Omental fat pad (tissue), 3 donors: ENCODE measurements at regions not wholly inside any gene's neighbourhood (a gene's known extent, or its start where the extent isn't known, plus 50 kb on each side); places are given as distances from the start of the nearest gene placed in this dataset.

ENCODE experiments used
- ATAC-seq: fragments of 150-250 bp; one replicate; pipeline ENCODE4 v1.9.1; 2016; ENCODE audit warnings: mild to moderate bottlenecking, moderate library complexity; ENCODE audit not compliant: low FRiP score
- DNase-seq: peaks from one replicate; pipeline ENCODE4 v3.0.0-alpha.2; 2019; ENCODE audit warnings: low spot score
- TF ChIP-seq, protein P1 (sequence below), 3 donors: fragments of 450-650 bp; IDR thresholded peaks; one replicate each; pipeline ENCODE4 v1.5.1; 2016 to 2017; ENCODE audit warnings: antibody characterized with exemption in 3 of 3, mild to moderate bottlenecking in 3 of 3, moderate library complexity in 2 of 3

DNA sequence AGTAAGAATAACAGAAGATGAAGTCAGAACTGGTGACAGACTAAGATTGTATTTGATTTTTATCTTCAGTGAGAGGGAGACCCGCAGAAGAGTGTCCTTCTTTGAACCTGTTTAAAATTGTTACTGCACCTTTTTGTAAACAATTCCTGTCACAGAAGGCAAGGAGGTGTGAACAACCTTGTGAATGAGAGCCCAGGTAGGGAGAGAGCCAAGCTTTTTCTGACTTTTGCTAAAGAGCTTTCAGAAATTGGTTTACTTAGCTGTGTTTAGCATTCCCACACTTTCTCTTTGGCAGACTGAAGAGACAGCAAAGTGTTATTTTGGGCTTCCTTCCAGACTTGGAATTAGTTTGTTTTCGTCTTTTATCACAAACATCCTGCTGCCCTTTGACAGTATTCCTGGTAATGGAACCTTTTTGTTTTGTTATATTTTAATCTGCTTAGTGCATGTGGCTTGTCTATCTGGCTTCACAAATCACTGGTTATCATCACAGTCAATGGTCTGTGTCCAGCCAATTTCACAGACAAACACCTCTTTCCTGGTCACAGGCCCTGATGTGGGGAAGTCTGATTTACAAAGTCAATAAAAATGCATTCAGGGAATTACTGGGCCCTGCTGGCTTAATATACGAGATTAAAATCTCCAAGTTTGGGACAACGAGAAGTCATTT lies 85.7 kb upstream of the HS3ST2 start:
- ATAC-seq (no peak), DNase-seq (no peak)
- TF ChIP-seq, protein P1, sequence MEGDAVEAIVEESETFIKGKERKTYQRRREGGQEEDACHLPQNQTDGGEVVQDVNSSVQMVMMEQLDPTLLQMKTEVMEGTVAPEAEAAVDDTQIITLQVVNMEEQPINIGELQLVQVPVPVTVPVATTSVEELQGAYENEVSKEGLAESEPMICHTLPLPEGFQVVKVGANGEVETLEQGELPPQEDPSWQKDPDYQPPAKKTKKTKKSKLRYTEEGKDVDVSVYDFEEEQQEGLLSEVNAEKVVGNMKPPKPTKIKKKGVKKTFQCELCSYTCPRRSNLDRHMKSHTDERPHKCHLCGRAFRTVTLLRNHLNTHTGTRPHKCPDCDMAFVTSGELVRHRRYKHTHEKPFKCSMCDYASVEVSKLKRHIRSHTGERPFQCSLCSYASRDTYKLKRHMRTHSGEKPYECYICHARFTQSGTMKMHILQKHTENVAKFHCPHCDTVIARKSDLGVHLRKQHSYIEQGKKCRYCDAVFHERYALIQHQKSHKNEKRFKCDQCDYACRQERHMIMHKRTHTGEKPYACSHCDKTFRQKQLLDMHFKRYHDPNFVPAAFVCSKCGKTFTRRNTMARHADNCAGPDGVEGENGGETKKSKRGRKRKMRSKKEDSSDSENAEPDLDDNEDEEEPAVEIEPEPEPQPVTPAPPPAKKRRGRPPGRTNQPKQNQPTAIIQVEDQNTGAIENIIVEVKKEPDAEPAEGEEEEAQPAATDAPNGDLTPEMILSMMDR (IDR thresholded peaks at IDR 0.05), result no peak

DNA sequence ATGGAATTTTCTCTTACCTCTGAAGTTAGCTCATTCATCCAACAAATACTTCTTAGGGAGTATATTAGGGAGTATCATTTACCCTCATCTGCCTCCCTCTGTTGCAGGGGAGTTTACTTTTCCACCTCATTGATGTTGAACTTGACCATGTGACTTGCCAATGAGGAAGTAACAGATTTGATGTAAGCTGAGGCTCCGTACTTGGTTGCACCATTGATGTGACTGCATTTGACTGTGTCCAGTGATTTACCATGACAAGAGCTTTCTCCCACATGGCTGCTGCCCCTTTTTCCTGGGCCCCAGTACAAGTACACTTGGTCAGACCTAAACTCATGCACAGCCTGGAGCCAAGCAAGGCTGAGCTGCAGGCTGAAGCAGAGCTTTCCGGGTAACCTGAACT lies 81.6 kb upstream of the HS3ST2 start:
- TF ChIP-seq, protein P1 (IDR thresholded peaks at IDR 0.05), result no peak
- DNase-seq (no peak), ATAC-seq (no peak)

DNA sequence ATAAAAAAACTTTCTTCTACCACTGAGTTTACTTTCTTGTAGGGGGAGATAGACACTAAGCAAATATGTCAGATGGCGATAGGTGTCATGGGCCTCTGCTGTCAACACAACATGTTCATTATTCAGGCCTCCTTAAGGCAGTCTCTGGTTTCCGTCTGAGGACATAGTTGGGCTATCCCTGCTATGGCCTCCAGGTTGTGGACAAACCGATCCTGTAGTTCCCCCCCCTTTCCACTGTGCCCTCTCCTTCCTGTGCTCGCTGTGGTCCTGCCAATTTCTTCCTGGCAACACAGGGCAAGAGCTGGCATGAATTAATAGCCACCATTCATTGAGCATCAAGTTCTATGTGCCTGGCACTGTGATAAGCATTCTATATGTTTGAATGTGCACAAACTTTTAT lies 81.0 kb upstream of the HS3ST2 start:
- no peak for ATAC-seq
- no peak for DNase-seq
- TF ChIP-seq, protein P1 (IDR thresholded peaks at IDR 0.05), result no peak

DNA sequence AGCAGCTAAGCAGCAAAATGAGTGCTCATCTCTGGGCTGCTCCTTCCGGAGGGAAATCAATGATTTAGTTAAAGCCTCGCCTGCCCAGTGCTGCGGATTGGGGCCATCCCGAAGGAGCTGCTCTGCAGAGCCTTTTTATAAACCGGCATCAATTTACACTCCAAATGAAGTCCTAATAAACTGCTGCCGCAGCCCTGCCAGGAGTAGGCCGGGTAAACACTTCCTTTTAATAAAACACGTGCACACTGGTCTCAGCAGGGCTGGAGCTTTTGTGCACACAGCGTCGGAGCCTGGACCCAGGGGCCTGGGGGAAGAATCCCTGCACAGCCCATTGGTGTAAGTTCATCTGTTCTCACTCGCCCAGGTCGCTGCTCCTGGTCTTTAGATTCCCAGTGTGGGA lies 79.6 kb upstream of the HS3ST2 start:
- no peak for DNase-seq
- TF ChIP-seq, protein P1 (IDR thresholded peaks at IDR 0.05), result no peak

DNA sequence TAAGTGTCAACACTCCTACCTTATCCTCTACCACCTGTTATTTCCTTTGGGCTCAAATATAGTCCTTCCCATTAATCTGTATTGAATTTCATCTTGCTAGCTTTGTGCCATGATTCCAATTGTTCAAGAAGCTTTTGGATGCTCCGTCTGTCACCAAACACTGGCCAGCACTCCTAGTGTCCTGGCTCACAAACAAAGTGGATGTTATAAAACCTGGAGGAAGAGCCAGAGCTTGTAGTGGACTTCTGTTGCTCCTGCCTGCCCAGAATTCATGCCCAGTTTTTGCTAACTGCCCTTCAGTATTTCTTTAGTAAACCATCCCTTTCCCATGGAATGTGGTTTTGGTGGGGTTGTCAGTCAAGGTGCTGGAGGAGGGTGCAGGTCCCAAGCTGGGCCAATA lies 77.2 kb upstream of the HS3ST2 start:
- ATAC-seq (no peak), DNase-seq (no peak)
- TF ChIP-seq, protein P1 (IDR thresholded peaks at IDR 0.05), result no peak

More for the DNA sequence above, 79.6 kb upstream of the HS3ST2 start:
- ATAC-seq, result no peak

DNA sequence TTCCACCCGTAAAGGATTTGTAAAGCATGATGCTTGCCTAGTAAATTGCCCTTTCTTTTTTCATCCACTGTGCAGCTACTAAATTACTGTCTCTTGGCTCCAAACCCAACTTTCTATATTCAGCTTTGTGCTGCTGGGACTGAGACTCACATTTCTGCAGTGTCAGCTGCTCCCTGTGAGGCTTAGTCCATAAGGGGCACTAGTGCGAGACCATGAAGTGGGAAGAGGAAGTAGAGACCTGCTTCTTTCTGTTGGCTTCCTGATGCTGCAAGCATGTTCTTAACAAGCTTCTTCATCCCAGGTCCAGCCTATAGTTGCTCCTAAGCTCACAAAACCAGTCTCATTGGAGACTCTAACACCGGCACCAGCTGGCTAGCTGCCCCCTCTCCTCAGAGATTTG lies 74.9 kb upstream of the HS3ST2 start:
- TF ChIP-seq, protein P1 (IDR thresholded peaks at IDR 0.05), result no peak
- DNase-seq (no peak), ATAC-seq (no peak)

DNA sequence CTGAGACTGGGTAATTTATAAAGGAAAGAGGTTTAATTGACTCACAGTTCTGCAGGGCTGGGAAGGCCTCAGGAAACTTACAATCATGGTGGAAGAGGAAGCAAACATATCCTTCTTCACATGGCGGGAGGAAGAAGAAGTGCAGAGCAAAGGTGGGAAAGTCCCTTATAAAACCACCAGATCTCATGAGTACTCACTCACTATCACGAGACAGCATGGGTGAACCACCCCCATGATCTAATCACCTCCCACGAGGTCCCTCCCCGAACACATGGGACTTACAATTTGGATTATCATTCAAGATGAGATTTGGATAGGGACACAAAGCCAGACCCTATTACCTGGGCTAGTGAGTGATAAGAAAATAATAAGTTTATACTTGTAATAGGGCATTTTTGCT lies 70.6 kb upstream of the HS3ST2 start:
- DNase-seq (no peak), ATAC-seq (no peak)
- TF ChIP-seq, protein P1 (IDR thresholded peaks at IDR 0.05), result no peak
